K562 (cell line): ENCODE measurements at regions not wholly inside any gene's neighbourhood (a gene's known extent, or its start where the extent isn't known, plus 50 kb on each side); places are given as distances from the start of the nearest gene placed in this dataset.

Experiments used
- ATAC-seq: fragments of 200-7000 bp; cut with Tn5 transposase; 3 replicates; pipeline ENCODE4 v1.9.1; 2020; ENCODE audit warnings: moderate library complexity
- BruUV-seq: library from RNA; stranded (reverse); fragments of 400-500 nt; replicated peaks from 2 replicates; lab custom pipeline; 2021; lab: Mats Ljungman, UMichigan
- CTCF ChIA-PET: fragments of 300-600 bp; formaldehyde crosslinking; extraction: SDS; loops from one replicate; lab custom pipeline; 2021; ENCODE audit warnings: low intra/inter-chr PET ratio; lab: Yijun Ruan, JAX
- POLR2A ChIA-PET: fragments of 300-600, 350-650 bp; sonication (Branson Sonifier 250); formaldehyde crosslinking; extraction: SDS; loops from one replicate; lab custom pipeline; 2021; ENCODE audit warnings: antibody characterized with exemption, inconsistent platforms; lab: Yijun Ruan, JAX
- DNase-seq, 4 experiments: peaks; one replicate each; pipeline versions ENCODE4 v3.0.0 to v3.0.0-alpha.2; 2011 to 2018; ENCODE audit warnings: low spot score in 3 of 4, mixed read lengths in 3 of 4; ENCODE audit errors: extremely low read depth in 1 of 4
- FAIRE-seq: peaks from 2 replicates; lab custom pipeline; 2011; peaks lifted over from hg19 to GRCh38; lab: Jason Lieb, UNC
- H2AFZ ChIP-seq: 2 replicates; pipeline ENCODE4 v1.6.0; 2011; ENCODE audit warnings: low read depth, low read length, control low read depth, inconsistent platforms
- H3K27ac ChIP-seq: fragments of 200-600 bp; 3 replicates; pipeline ENCODE4 v1.8.0; 2011; ENCODE audit warnings: low read depth, mild to moderate bottlenecking, control low read depth, inconsistent platforms, low read length, moderate library complexity, mixed read lengths; ENCODE audit errors: extremely low read depth
- H3K27me3 ChIP-seq, 2 experiments: fragments of 300-600 bp in 1 of 2; 2 replicates in 1 of 2; 3 replicates in 1 of 2; pipeline versions ENCODE4 v1.6.0 to v1.8.0; 2011; ENCODE audit warnings: inconsistent platforms in 2 of 2, low read length in 2 of 2, mild to moderate bottlenecking in 1 of 2, mixed read lengths in 1 of 2, moderate library complexity in 1 of 2; ENCODE audit not compliant: control insufficient read depth in 2 of 2, insufficient read depth in 2 of 2
- H3K36me3 ChIP-seq: fragments of 300-600 bp; 3 replicates; pipeline ENCODE4 v1.8.0; 2011; ENCODE audit warnings: mild to moderate bottlenecking, low read length, inconsistent platforms; ENCODE audit not compliant: control insufficient read depth, insufficient read depth
- H3K4me1 ChIP-seq, 2 experiments: fragments of 200-600 bp in 1 of 2; replicated peaks in 1 of 2; 2 replicates in 1 of 2; 3 replicates in 1 of 2; pipeline versions ENCODE4 v1.5.1 to v1.8.0; 2011; ENCODE audit warnings: inconsistent platforms in 2 of 2, low read length in 2 of 2, mild to moderate bottlenecking in 1 of 2, mixed read lengths in 1 of 2, moderate library complexity in 1 of 2; ENCODE audit not compliant: control insufficient read depth in 2 of 2, insufficient read depth in 2 of 2
- H3K4me2 ChIP-seq: 2 replicates; pipeline ENCODE4 v1.6.1; 2011; ENCODE audit warnings: low read length, control low read depth, inconsistent platforms, mixed read lengths; ENCODE audit not compliant: insufficient read depth
- H3K4me3 ChIP-seq: fragments of 200-600 bp; sonication (generic), shearing (Covaris generic); 2 replicates; pipeline ENCODE4 v1.5.1; 2016; ENCODE audit warnings: control low read depth, inconsistent platforms
- H3K79me2 ChIP-seq: fragments of 200-600 bp; 3 replicates; pipeline ENCODE4 v1.8.0; 2011; ENCODE audit warnings: low read length, inconsistent platforms; ENCODE audit not compliant: control insufficient read depth, insufficient read depth
- H3K9ac ChIP-seq, 2 experiments: 2 replicates each; pipeline versions ENCODE4 v1.6.0 to v1.6.1; 2011; ENCODE audit warnings: low read depth in 2 of 2, low read length in 2 of 2, control low read depth in 1 of 2, inconsistent platforms in 1 of 2, mild to moderate bottlenecking in 1 of 2, mixed read lengths in 1 of 2; ENCODE audit not compliant: insufficient read depth in 1 of 2
- H3K9me1 ChIP-seq: one replicate; pipeline ENCODE4 v1.6.0; 2011; ENCODE audit warnings: inconsistent platforms, mild to moderate bottlenecking, low read length, moderate library complexity; ENCODE audit not compliant: control insufficient read depth, insufficient read depth
- H3K9me3 ChIP-seq: replicated peaks from 2 replicates; pipeline ENCODE4 v1.5.1; 2011; ENCODE audit warnings: low read depth, low read length, inconsistent platforms; ENCODE audit not compliant: control insufficient read depth, insufficient read depth
- H4K20me1 ChIP-seq: replicated peaks from 2 replicates; pipeline ENCODE4 v1.6.1; 2011; ENCODE audit warnings: low read length, inconsistent platforms, mixed read lengths; ENCODE audit not compliant: control insufficient read depth, insufficient read depth
- CLOCK ChIP-seq: fragments of 250-450 bp; sonication (Bioruptor Pico); IDR thresholded peaks from 2 replicates; pipeline ENCODE4 v1.4.0; 2020; ENCODE audit warnings: mild to moderate bottlenecking, moderate library complexity, borderline replicate concordance
- ESRRA ChIP-seq: fragments of 450-650 bp; IDR thresholded peaks from 2 replicates; pipeline ENCODE4 v1.6.1; 2014; ENCODE audit warnings: low read depth, mild to moderate bottlenecking, moderate library complexity, borderline replicate concordance
- GTF2F1 ChIP-seq: IDR thresholded peaks from 2 replicates; pipeline ENCODE4 v1.6.1; 2011; ENCODE audit warnings: low read depth, low read length, improper control_type of control experiment
- KAT8 ChIP-seq: fragments of 450-650 bp; IDR thresholded peaks from 2 replicates; pipeline ENCODE4 v1.6.1; 2016; ENCODE audit warnings: low read depth, mild to moderate bottlenecking
- KDM1A ChIP-seq, 2 experiments: fragments of 450-650 bp; IDR thresholded peaks; 2 replicates each; pipeline ENCODE4 v1.6.1; 2016; ENCODE audit warnings: mild to moderate bottlenecking in 2 of 2
- SETDB1 ChIP-seq: IDR thresholded peaks from one replicate; pipeline ENCODE4 v1.6.1; 2012; ENCODE audit warnings: low read length, control low read depth, inconsistent platforms
- SRSF3 ChIP-seq: fragments of 200-400 bp; formaldehyde crosslinking; IDR thresholded peaks from 2 replicates; pipeline ENCODE4 v1.6.1; 2016; ENCODE audit warnings: mild to moderate bottlenecking, low read length, moderate library complexity; ENCODE audit not compliant: insufficient read depth
- USF1 ChIP-seq: sonication (generic); formaldehyde crosslinking; IDR thresholded peaks from 2 replicates; pipeline ENCODE4 v1.9.0; 2022; ENCODE audit warnings: mild to moderate bottlenecking, missing genetic modification reagents
- ZNF551 ChIP-seq: fragments of 250-450 bp; sonication (Bioruptor Pico); IDR thresholded peaks from 2 replicates; pipeline ENCODE4 v1.5.0; 2021; ENCODE audit warnings: mild to moderate bottlenecking, moderate library complexity
- ZNF57 ChIP-seq: fragments of 450-650 bp; formaldehyde crosslinking; IDR thresholded peaks from 2 replicates; pipeline ENCODE4 v1.4.0; 2020; ENCODE audit warnings: mild to moderate bottlenecking, moderate library complexity
- ZNF76 ChIP-seq: fragments of 250-450 bp; sonication (Bioruptor Pico); IDR thresholded peaks from 2 replicates; pipeline ENCODE4 v1.4.0; 2020; ENCODE audit warnings: mild to moderate bottlenecking, moderate library complexity, borderline replicate concordance
- in situ Hi-C: fragments of 300-500 bp; cut with MboI; formaldehyde crosslinking; loops from 4 replicates; pipeline ENCODE4 v1.15.0; 2018; ENCODE audit warnings: inconsistent platforms, mixed read lengths
- intact Hi-C: fragments of 100-400 bp; cut with micrococcal nuclease; formaldehyde crosslinking; loops from 2 replicates; pipeline ENCODE4 v1.14.2; 2022

GRCh38 chr11:95548416-95548815 is 241.2 kb downstream of the FAM76B start:
- no peak overlapping the region for H3K9ac ChIP-seq
- no peak overlapping the region for H2AFZ ChIP-seq
- no peaks in the 10 kb centered on the region for H3K9me3 ChIP-seq
- H3K79me2 ChIP-seq, result no peaks in the 10 kb centered on the region
- ChIA-PET CTCF (no interaction called here), POLR2A (interaction anchor here (0.9 to 1.6 kb wide), 3 partner anchors 15 to 92 kb away, joined by 3 to 4 read pairs (median 3); no protein-coding TSS in a partner anchor)
- FAIRE-seq (no peak), DNase-seq (no peak), ATAC-seq (no peak)
- no peaks in the 10 kb centered on the region for H3K9me1 ChIP-seq
- no peak overlapping the region for H3K4me3 ChIP-seq
- no peaks in the 10 kb centered on the region for H3K36me3 ChIP-seq
- H4K20me1 ChIP-seq, result no peaks in the 10 kb centered on the region
- H3K27ac ChIP-seq, result no peak overlapping the region
- peaks cover 0 to 4% of the 10 kb centered on the region in 2 experiments; a peak in 1 of 5 replicates for H3K27me3 ChIP-seq
- in situ Hi-C loops (no loop called here), intact Hi-C loops (loop anchor here (10.0 kb wide), 1 partner anchor 156 kb away; no protein-coding TSS in a partner anchor)
- BruUV-seq, result no TSS peak
- TF ChIP-seq GTF2F1 (no peak), USF1 (CRISPR knock-in tag) (no peak), ZNF551 (CRISPR knock-in tag) (no peak), CLOCK (CRISPR knock-in tag) (no peak), ZNF76 (CRISPR knock-in tag) (no peak), KDM1A (IDR thresholded peaks at IDR 0.05) (no peak), ESRRA (no peak), ZNF57 (no peak), SRSF3 (no peak), SETDB1 (no peak), KAT8 (no peak)
- H3K4me2 ChIP-seq, result no peak overlapping the region
- peaks cover 3 to 30% of the 10 kb centered on the region in 2 experiments; a peak in 3 of 5 replicates for H3K4me1 ChIP-seq
